ENCODE measurements at regions not wholly inside any gene's neighbourhood (a gene's known extent, or its start where the extent isn't known, plus 50 kb on each side); places are given as distances from the start of the nearest gene placed in this dataset.

- DNase-seq (ENCODE audit: low spot score) = no peak
Measured at GRCh38 chr6:105890521-105891244, 195.5 kb upstream of the PRDM1 start.

GRCh38 chr6:105889902-105890301, 196.2 kb upstream of the PRDM1 start:
- no peak for DNase-seq (ENCODE audit: low spot score)
- no peak for ATAC-seq
- intact Hi-C loops (cut with DNase I) = no loop called here

More at GRCh38 chr6:105890521-105891244, 195.5 kb upstream of the PRDM1 start:
- no peak for ATAC-seq
- intact Hi-C loops (cut with DNase I) = no loop called here

GRCh38 chr6:105886814-105887544, 199.2 kb upstream of the PRDM1 start:
- intact Hi-C loops (cut with DNase I) = no loop called here
- ATAC-seq (no peak), DNase-seq (ENCODE audit: low spot score) (no peak)

- ATAC-seq (peak; percentile 44), DNase-seq (ENCODE audit: low spot score) (no peak)
- intact Hi-C loops (cut with DNase I) = no loop called here
Measured at GRCh38 chr6:105886066-105886813, 199.9 kb upstream of the PRDM1 start.

GRCh38 chr6:105884426-105884825, 201.7 kb upstream of the PRDM1 start:
- DNase-seq (ENCODE audit: low spot score) (no peak), ATAC-seq (peak; percentile 65)
- intact Hi-C loops (cut with DNase I) = no loop called here

- no peak for DNase-seq (ENCODE audit: low spot score)
- intact Hi-C loops (cut with DNase I) = no loop called here
- ATAC-seq = no peak
Measured at GRCh38 chr6:105884011-105884410, 202.1 kb upstream of the PRDM1 start.

- no peak for DNase-seq (ENCODE audit: low spot score)
Measured at GRCh38 chr6:105882828-105883227, 203.3 kb upstream of the PRDM1 start.

GRCh38 chr6:105882121-105882803, 203.9 kb upstream of the PRDM1 start:
- intact Hi-C loops (cut with DNase I) = no loop called here
- DNase-seq (ENCODE audit: low spot score) = no peak
- no peak for ATAC-seq

More at GRCh38 chr6:105882828-105883227, 203.3 kb upstream of the PRDM1 start:
- intact Hi-C loops (cut with DNase I) = no loop called here
- ATAC-seq = no peak

- DNase-seq (ENCODE audit: low spot score) = no peak
- ATAC-seq = no peak
Measured at GRCh38 chr6:105881608-105882007, 204.5 kb upstream of the PRDM1 start.

GRCh38 chr6:105880030-105880492, 206.1 kb upstream of the PRDM1 start:
- intact Hi-C loops (cut with DNase I) = no loop called here
- DNase-seq (ENCODE audit: low spot score) (no peak), ATAC-seq (peak; percentile 74)

More at GRCh38 chr6:105881608-105882007, 204.5 kb upstream of the PRDM1 start:
- intact Hi-C loops (cut with DNase I) = no loop called here

GRCh38 chr6:105879146-105879545, 207.0 kb upstream of the PRDM1 start:
- intact Hi-C loops (cut with DNase I) = no loop called here
- DNase-seq (ENCODE audit: low spot score) (no peak), ATAC-seq (no peak)

GRCh38 chr6:105875974-105876640, 210.0 kb upstream of the PRDM1 start:
- DNase-seq (ENCODE audit: low spot score) (no peak), ATAC-seq (peak; percentile 51)
- intact Hi-C loops (cut with DNase I) = no loop called here

GRCh38 chr6:105874835-105875626, 211.1 kb upstream of the PRDM1 start:
- intact Hi-C loops (cut with DNase I) = loop anchor here (5.0 kb wide), 1 partner anchor 992 kb away; no protein-coding TSS in a partner anchor
- DNase-seq (ENCODE audit: low spot score) = no peak
- no peak for ATAC-seq

GRCh38 chr6:105873799-105874198, 212.3 kb upstream of the PRDM1 start:
- intact Hi-C loops (cut with DNase I) = loop anchor here (5.0 kb wide), 1 partner anchor 994 kb away; no protein-coding TSS in a partner anchor
- no peak for ATAC-seq

GRCh38 chr6:105873211-105873704, 212.9 kb upstream of the PRDM1 start:
- ATAC-seq (peak; percentile 62), DNase-seq (ENCODE audit: low spot score) (no peak)
- intact Hi-C loops (cut with DNase I) = loop anchor here (5.0 kb wide), 1 partner anchor 994 kb away; no protein-coding TSS in a partner anchor

More at GRCh38 chr6:105873799-105874198, 212.3 kb upstream of the PRDM1 start:
- no peak for DNase-seq (ENCODE audit: low spot score)

GRCh38 chr6:105872249-105872648, 213.9 kb upstream of the PRDM1 start:
- ATAC-seq = peak; percentile 77
- DNase-seq (ENCODE audit: low spot score) = no peak
- intact Hi-C loops (cut with DNase I) = loop anchor here (5.0 kb wide), 1 partner anchor 995 kb away; no protein-coding TSS in a partner anchor

- ATAC-seq = no peak
- no peak for DNase-seq (ENCODE audit: low spot score)
- intact Hi-C loops (cut with DNase I) = loop anchor here (5.0 kb wide), 1 partner anchor 996 kb away; no protein-coding TSS in a partner anchor
Measured at GRCh38 chr6:105871542-105871941, 214.6 kb upstream of the PRDM1 start.
